IPS-NIHi7 (cell line): ENCODE measurements at regions not wholly inside any gene's neighbourhood (a gene's known extent, or its start where the extent isn't known, plus 50 kb on each side); places are given as distances from the start of the nearest gene placed in this dataset.

ENCODE experiments used
- DNase-seq: peaks from one replicate; pipeline ENCODE4 v3.0.0; 2012; ENCODE audit warnings: mixed read lengths; ENCODE audit errors: extremely low spot score

DNA sequence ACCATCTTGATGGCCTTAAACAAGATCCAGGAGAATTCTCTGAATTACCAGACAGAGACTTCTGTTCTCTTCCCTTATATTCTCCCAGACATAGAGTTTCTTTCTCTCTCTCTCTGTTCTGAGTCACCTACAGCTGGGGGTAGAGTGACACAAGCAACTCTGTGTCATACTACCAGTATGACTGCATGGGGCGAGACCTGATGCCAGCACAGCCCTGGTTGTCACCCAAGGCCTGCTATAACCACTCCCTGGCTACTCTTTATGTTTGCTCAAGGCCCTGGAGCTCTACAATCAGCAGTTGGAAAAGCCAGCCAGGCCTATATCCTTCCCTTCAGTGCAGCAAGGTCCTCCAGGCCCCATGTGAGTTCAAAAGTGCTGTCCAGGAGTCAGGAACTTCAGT is 114.2 kb upstream of the TENT5D start:
- DNase-seq, result no peak

DNA sequence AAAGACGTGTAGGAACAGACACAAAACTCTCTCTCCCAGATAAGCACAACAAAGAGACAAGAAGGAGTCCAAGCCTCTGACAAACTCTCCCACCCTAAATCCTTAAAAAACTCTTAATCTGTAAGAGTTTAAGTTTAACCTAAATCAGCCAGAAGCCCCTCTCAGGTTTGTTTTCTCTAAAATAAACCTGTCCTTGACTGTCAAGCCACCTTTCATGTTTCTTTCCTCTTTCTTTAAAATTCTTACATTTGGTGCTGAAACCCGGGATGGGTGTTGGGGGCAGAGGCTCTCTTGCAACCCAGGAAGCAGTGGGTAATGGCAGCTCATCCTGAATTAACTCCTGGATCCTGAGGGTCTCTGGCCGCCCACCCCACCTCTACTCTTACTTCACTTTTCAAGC is 107.8 kb upstream of the TENT5D start:
- no peak for DNase-seq

GRCh38 chrX:80316526-80316925 is 103.7 kb upstream of the TENT5D start:
- no peak for DNase-seq

- no peak for DNase-seq
Measured at GRCh38 chrX:80317646-80318045, 102.6 kb upstream of the TENT5D start.

GRCh38 chrX:80331285-80331684 is 89.0 kb upstream of the TENT5D start:
- DNase-seq, result no peak

GRCh38 chrX:80334583-80334982 is 85.7 kb upstream of the TENT5D start:
- peak; percentile 5 for DNase-seq

GRCh38 chrX:80335062-80335830 is 85.0 kb upstream of the TENT5D start:
- DNase-seq, result peak; percentile 66

GRCh38 chrX:80354966-80355465 is 65.2 kb upstream of the TENT5D start:
- no peak for DNase-seq
